HEK293 (cell line): ENCODE measurements at regions not wholly inside any gene's neighbourhood (a gene's known extent, or its start where the extent isn't known, plus 50 kb on each side); places are given as distances from the start of the nearest gene placed in this dataset.

Experiments
- PRDM1 ChIP-seq: fragments of 450-650 bp; formaldehyde crosslinking; IDR thresholded peaks from 2 replicates; pipeline ENCODE4; 2016; ENCODE audit warnings: missing biosample characterization, missing genetic modification characterization
- SP2 ChIP-seq: fragments of 450-650 bp; formaldehyde crosslinking; IDR thresholded peaks from 2 replicates; pipeline ENCODE4 v1.5.1; 2016; ENCODE audit warnings: missing biosample characterization, missing genetic modification characterization
- ZFP3 ChIP-seq: fragments of 450-650 bp; formaldehyde crosslinking; IDR thresholded peaks from 2 replicates; pipeline ENCODE4 v1.5.1; 2016; ENCODE audit warnings: low read depth, missing biosample characterization, missing genetic modification characterization
- ZNF169 ChIP-seq: fragments of 450-650 bp; formaldehyde crosslinking; IDR thresholded peaks from 2 replicates; pipeline ENCODE4 v1.5.1; 2016; ENCODE audit warnings: missing biosample characterization, missing genetic modification characterization
- ZNF211 ChIP-seq: fragments of 450-650 bp; formaldehyde crosslinking; IDR thresholded peaks from 2 replicates; pipeline ENCODE4 v1.5.1; 2016; ENCODE audit warnings: low read depth, missing biosample characterization, missing genetic modification characterization
- ZNF239 ChIP-seq: fragments of 450-650 bp; formaldehyde crosslinking; IDR thresholded peaks from 2 replicates; pipeline ENCODE4 v1.5.1; 2016; ENCODE audit warnings: missing biosample characterization, missing genetic modification characterization
- ZSCAN4 ChIP-seq: fragments of 450-650 bp; formaldehyde crosslinking; IDR thresholded peaks from 2 replicates; pipeline ENCODE4 v1.5.1; 2017; ENCODE audit warnings: missing biosample characterization, missing genetic modification characterization
- TF ChIP-seq, protein P1 (sequence below): fragments of 450-650 bp; formaldehyde crosslinking; IDR thresholded peaks from 2 replicates; pipeline ENCODE4 v1.5.1; 2016; ENCODE audit warnings: missing biosample characterization, missing genetic modification characterization

DNA sequence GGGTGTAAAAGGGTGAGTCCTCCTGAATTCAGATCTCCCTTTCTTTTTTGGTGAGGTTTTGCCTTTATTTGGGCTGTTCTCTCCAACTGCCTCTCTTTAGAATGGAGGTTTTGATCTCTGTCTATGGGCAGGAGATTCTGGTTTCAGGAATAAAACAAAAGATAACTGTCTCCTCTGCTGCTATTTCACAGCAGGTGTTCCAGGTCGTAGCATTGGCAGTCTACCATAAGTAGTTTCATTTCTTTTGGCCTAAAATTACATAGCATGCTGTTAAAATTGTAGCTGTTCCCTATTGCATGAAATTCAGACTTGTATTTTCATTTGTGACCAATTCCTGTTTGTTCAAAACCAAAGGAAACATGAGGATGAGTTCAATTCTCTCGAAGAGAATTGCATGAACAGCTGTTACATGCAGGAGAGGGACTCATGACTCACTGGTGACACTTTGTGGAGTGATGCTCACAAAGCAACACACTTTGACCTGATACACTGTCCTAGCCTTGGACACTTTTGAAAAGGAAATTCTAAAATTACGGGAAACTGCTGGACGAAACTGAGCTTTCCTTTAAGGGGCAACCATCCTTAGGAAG is 76.8 kb upstream of the SIRPG start:
- TF ChIP-seq, protein P1, sequence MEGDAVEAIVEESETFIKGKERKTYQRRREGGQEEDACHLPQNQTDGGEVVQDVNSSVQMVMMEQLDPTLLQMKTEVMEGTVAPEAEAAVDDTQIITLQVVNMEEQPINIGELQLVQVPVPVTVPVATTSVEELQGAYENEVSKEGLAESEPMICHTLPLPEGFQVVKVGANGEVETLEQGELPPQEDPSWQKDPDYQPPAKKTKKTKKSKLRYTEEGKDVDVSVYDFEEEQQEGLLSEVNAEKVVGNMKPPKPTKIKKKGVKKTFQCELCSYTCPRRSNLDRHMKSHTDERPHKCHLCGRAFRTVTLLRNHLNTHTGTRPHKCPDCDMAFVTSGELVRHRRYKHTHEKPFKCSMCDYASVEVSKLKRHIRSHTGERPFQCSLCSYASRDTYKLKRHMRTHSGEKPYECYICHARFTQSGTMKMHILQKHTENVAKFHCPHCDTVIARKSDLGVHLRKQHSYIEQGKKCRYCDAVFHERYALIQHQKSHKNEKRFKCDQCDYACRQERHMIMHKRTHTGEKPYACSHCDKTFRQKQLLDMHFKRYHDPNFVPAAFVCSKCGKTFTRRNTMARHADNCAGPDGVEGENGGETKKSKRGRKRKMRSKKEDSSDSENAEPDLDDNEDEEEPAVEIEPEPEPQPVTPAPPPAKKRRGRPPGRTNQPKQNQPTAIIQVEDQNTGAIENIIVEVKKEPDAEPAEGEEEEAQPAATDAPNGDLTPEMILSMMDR = no peak; the same call in 1 of the 2 replicates
- TF ChIP-seq SP2 (tag by site-specific recombination) = no peak
- no peak for TF ChIP-seq ZNF169
- TF ChIP-seq ZSCAN4 (tag by site-specific recombination) = no peak
- no peak for TF ChIP-seq ZFP3 (tag by site-specific recombination)
- TF ChIP-seq ZNF239 (tag by site-specific recombination) = no peak
- no peak for TF ChIP-seq PRDM1 (tag by site-specific recombination)
- TF ChIP-seq ZNF211 (tag by site-specific recombination) = no peak
